ENCODE measurements at regions not wholly inside any gene's neighbourhood (a gene's known extent, or its start where the extent isn't known, plus 50 kb on each side); places are given as distances from the start of the nearest gene placed in this dataset.

DNA sequence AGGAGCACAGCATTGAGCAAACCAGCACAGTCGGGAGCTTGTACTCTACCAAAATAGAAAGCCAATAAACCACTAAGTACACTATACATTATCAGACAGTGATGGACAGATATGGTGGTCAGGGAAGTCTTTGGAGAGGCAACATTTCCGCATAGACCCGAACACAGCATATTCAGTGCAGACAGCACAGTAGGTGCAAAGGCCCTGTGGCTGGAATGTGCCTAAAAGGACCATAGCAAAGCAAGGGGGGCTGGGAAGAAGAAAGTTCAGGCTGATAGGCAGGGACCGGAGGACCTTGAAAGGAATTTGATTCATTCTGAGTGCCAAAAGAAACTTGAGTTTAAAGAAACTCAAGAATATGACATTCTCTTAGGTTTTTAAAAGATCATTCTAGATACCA is 92.0 kb upstream of the GALNT2 start:
- TF ChIP-seq, protein P1, sequence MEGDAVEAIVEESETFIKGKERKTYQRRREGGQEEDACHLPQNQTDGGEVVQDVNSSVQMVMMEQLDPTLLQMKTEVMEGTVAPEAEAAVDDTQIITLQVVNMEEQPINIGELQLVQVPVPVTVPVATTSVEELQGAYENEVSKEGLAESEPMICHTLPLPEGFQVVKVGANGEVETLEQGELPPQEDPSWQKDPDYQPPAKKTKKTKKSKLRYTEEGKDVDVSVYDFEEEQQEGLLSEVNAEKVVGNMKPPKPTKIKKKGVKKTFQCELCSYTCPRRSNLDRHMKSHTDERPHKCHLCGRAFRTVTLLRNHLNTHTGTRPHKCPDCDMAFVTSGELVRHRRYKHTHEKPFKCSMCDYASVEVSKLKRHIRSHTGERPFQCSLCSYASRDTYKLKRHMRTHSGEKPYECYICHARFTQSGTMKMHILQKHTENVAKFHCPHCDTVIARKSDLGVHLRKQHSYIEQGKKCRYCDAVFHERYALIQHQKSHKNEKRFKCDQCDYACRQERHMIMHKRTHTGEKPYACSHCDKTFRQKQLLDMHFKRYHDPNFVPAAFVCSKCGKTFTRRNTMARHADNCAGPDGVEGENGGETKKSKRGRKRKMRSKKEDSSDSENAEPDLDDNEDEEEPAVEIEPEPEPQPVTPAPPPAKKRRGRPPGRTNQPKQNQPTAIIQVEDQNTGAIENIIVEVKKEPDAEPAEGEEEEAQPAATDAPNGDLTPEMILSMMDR (IDR thresholded peaks at IDR 0.05; ENCODE audit: insufficient read depth in 1 of 2, low read depth in 1 of 2, low read length in 1 of 2, severe bottlenecking in 1 of 2, unreplicated experiment in 1 of 2) = no peak
- Mint-ChIP-seq H3K27ac (ENCODE audit: unreplicated experiment) (no peak overlapping the region), H3K36me3 (ENCODE audit: insufficient read depth, unreplicated experiment) (no peaks in the 10 kb centered on the region), H3K4me3 (ENCODE audit: unreplicated experiment) (no peak overlapping the region), H3K9me3 (ENCODE audit: unreplicated experiment) (peaks cover 18% of the 10 kb centered on the region), H3K27me3 (ENCODE audit: insufficient read depth, unreplicated experiment) (peaks cover 6% of the 10 kb centered on the region), H3K4me1 (ENCODE audit: low read depth, unreplicated experiment) (no peaks in the 10 kb centered on the region)
- ChIA-PET CTCF (no interaction called here), POLR2A (no interaction called here)
- DNase-seq = no peak
- Histone ChIP-seq H3K9me3 (no peaks in the 10 kb centered on the region; the same call in 1 of the 2 replicates), H3K4me1 (no peaks in the 10 kb centered on the region), H3K36me3 (ENCODE audit: control insufficient read depth, insufficient read depth, low read length) (no peaks in the 10 kb centered on the region), H3K4me3 (ENCODE audit: low read depth, low read length) (no peak overlapping the region), H3K27me3 (replicated peaks; ENCODE audit: control insufficient read depth, insufficient read depth, low read length) (no peaks in the 10 kb centered on the region)
- no TSS peak for BruUV-seq (replicated peaks)
- intact Hi-C loops (cut with micrococcal nuclease; ENCODE audit: unreplicated experiment) = no loop called here

DNA sequence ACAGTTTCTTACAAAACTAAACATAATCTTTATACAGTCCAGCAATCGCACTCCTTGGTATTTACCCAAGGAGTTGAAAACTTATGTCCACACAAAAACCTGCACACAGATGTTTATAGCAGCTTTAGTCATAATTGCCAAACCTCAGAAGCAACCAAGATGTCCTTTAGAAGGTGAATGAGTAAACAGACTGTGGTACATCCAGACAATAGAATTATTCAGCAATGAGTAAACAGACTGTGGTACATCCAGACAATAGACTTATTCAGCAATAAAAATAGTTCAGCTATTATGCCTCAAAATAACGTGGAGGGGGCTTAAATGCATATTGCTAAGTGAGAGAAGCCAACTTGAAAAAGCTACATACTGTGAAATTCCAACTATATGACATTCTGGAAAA is 87.0 kb upstream of the GALNT2 start:
- TF ChIP-seq, protein P1 (IDR thresholded peaks at IDR 0.05; ENCODE audit: insufficient read depth in 1 of 2, low read depth in 1 of 2, low read length in 1 of 2, severe bottlenecking in 1 of 2, unreplicated experiment in 1 of 2) = no peak
- Histone ChIP-seq H3K36me3 (ENCODE audit: control insufficient read depth, insufficient read depth, low read length) (no peaks in the 10 kb centered on the region; the same call in 1 of the 2 replicates), H3K9me3 (no peaks in the 10 kb centered on the region; the same call in 1 of the 2 replicates), H3K4me1 (no peaks in the 10 kb centered on the region), H3K27me3 (replicated peaks; ENCODE audit: control insufficient read depth, insufficient read depth, low read length) (no peaks in the 10 kb centered on the region), H3K4me3 (ENCODE audit: low read depth, low read length) (no peak overlapping the region)
- Mint-ChIP-seq H3K9me3 (ENCODE audit: unreplicated experiment) (peaks cover 16% of the 10 kb centered on the region), H3K27me3 (ENCODE audit: insufficient read depth, unreplicated experiment) (peaks cover 6% of the 10 kb centered on the region), H3K4me3 (ENCODE audit: unreplicated experiment) (no peak overlapping the region), H3K27ac (ENCODE audit: unreplicated experiment) (no peak overlapping the region), H3K36me3 (ENCODE audit: insufficient read depth, unreplicated experiment) (no peaks in the 10 kb centered on the region), H3K4me1 (ENCODE audit: low read depth, unreplicated experiment) (no peaks in the 10 kb centered on the region)
- BruUV-seq (replicated peaks) = no TSS peak
- intact Hi-C loops (cut with micrococcal nuclease; ENCODE audit: unreplicated experiment) = no loop called here
- CTCF ChIA-PET = interaction anchor here (0.7 kb wide), 1 partner anchor 19 kb away, joined by 3 read pairs; no protein-coding TSS in a partner anchor
- POLR2A ChIA-PET = no interaction called here
- DNase-seq = no peak

DNA sequence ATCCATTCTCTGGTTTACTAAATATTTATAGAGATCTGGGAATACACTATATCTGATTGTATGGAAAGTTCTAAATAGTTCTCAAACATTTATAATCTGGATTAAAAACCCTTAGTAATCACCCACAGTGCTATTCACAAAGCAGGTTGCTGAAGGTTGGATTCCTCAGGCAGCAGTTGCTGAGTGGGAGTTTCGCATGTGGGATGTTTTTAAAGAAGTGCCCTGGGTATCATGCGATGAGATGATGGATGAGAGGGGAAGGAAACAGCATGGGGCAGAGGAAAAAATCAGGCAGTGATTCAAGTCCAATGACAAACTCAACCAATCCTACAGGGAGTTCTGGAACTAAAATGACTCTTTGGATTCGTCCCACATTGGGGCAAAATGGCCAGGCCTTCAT is 85.3 kb upstream of the GALNT2 start:
- H3K27me3 ChIP-seq (replicated peaks; ENCODE audit: control insufficient read depth, insufficient read depth, low read length) = no peaks in the 10 kb centered on the region
- H3K27ac Mint-ChIP-seq (ENCODE audit: unreplicated experiment) = no peak overlapping the region
- DNase-seq = no peak
- H3K4me1 ChIP-seq = no peaks in the 10 kb centered on the region
- ChIA-PET CTCF (no interaction called here), POLR2A (no interaction called here)
- H3K4me3 Mint-ChIP-seq (ENCODE audit: unreplicated experiment) = no peak overlapping the region
- H3K36me3 Mint-ChIP-seq (ENCODE audit: insufficient read depth, unreplicated experiment) = no peaks in the 10 kb centered on the region
- TF ChIP-seq, protein P1 (IDR thresholded peaks at IDR 0.05; ENCODE audit: insufficient read depth in 1 of 2, low read depth in 1 of 2, low read length in 1 of 2, severe bottlenecking in 1 of 2, unreplicated experiment in 1 of 2) = no peak
- H3K36me3 ChIP-seq (ENCODE audit: control insufficient read depth, insufficient read depth, low read length) = no peaks in the 10 kb centered on the region; the same call in 1 of the 2 replicates
- no TSS peak for BruUV-seq (replicated peaks)
- intact Hi-C loops (cut with micrococcal nuclease; ENCODE audit: unreplicated experiment) = no loop called here
- no peak overlapping the region for H3K4me3 ChIP-seq (ENCODE audit: low read depth, low read length)
- no peaks in the 10 kb centered on the region for H3K9me3 Mint-ChIP-seq (ENCODE audit: unreplicated experiment)
- no peaks in the 10 kb centered on the region; the same call in 1 of the 2 replicates for H3K9me3 ChIP-seq
- H3K4me1 Mint-ChIP-seq (ENCODE audit: low read depth, unreplicated experiment) = no peaks in the 10 kb centered on the region
- H3K27me3 Mint-ChIP-seq (ENCODE audit: insufficient read depth, unreplicated experiment) = no peaks in the 10 kb centered on the region

Data from Caco-2 (cell line).